ENCODE measurements at regions not wholly inside any gene's neighbourhood (a gene's known extent, or its start where the extent isn't known, plus 50 kb on each side); places are given as distances from the start of the nearest gene placed in this dataset.

DNA sequence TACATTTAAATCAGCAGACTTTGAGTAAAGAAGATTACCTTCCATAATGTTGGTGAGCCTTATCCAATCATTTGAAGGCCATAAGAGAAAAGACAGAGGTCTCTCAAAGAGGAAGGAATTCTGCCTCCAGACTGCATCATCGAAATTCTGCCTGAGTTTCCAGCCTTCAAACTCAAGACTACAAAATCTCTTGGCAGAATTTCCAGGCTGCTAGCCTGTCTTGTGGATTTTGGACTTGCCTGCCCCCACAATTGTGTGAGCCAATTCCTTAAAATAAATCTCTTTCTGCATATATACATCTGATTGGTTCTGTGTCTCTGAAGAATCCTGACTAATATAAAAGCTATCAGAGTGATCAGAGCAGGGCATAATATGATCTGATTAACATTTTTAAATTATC is 216.6 kb upstream of the CPHXL start (continued):
- TF ChIP-seq, protein P1, sequence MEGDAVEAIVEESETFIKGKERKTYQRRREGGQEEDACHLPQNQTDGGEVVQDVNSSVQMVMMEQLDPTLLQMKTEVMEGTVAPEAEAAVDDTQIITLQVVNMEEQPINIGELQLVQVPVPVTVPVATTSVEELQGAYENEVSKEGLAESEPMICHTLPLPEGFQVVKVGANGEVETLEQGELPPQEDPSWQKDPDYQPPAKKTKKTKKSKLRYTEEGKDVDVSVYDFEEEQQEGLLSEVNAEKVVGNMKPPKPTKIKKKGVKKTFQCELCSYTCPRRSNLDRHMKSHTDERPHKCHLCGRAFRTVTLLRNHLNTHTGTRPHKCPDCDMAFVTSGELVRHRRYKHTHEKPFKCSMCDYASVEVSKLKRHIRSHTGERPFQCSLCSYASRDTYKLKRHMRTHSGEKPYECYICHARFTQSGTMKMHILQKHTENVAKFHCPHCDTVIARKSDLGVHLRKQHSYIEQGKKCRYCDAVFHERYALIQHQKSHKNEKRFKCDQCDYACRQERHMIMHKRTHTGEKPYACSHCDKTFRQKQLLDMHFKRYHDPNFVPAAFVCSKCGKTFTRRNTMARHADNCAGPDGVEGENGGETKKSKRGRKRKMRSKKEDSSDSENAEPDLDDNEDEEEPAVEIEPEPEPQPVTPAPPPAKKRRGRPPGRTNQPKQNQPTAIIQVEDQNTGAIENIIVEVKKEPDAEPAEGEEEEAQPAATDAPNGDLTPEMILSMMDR (conservative IDR thresholded peaks at IDR 0.05; ENCODE audit: low read depth in 2 of 2), result no peak
- no peak for TF ChIP-seq ZNF331 (CRISPR knock-in tag; IDR thresholded peaks at IDR 0.05; ENCODE audit: low read depth)
- TF ChIP-seq NANOG (IDR thresholded peaks at IDR 0.05; ENCODE audit: borderline replicate concordance), result no peak

DNA sequence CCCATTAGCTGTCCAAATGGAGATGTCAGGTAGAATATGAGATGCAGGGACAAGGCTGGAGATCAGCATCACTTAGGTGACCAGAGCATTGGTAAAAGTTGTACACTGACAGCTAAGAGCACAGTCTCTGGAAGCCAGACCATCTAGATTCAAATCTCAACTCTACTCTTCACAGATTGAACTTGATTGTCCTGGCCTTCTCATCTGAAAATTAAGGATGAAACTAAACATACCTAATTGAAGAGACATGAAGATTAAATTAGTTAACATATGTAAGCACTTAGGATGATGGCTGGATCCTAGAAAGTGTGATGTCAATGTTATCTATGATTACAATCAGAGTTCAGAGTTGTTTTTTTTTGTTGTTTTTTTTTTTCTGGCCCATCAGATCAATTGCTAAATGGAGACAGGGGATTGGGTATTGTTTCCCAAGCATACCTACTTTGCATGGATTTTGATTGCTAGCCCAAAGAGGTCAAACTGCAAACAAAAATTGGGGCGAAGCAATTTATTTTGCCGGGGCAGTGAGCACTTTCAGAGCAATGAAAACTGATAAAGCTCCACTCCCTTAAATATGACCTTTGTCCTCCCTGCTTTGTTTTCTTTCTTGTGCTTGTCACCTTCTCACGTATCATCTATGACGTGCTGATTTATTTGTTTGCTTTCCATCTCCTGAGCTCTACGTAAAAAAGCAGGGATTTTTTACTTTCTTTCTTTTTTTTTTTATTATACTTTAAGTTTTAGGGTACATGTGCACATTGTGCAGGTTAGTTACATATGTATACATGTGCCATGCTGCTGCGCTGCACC is 217.6 kb upstream of the CPHXL start:
- peaks cover 71% of the 10 kb centered on the region for H3K9me3 Mint-ChIP-seq
- DNase-seq (ENCODE audit: low spot score), result no peak
- H3K9me2 ChIP-seq (ENCODE audit: insufficient read depth), result no peaks in the 10 kb centered on the region
- no peaks in the 10 kb centered on the region for H3K4me1 ChIP-seq (ENCODE audit: insufficient read depth)
- no peak overlapping the region for H3K4me2 ChIP-seq
- no peak overlapping the region for H3K4me3 Mint-ChIP-seq
- no peaks in the 10 kb centered on the region for H3K36me3 ChIP-seq (ENCODE audit: insufficient read depth)
- H3K4me1 Mint-ChIP-seq, result no peaks in the 10 kb centered on the region
- no peak overlapping the region for H3K27ac Mint-ChIP-seq
- peaks cover 55% of the 10 kb centered on the region; the same call in 1 of the 2 replicates for H3K27me3 ChIP-seq (ENCODE audit: insufficient read depth)
- H3K79me2 ChIP-seq (replicated peaks; ENCODE audit: insufficient read depth), result no peaks in the 10 kb centered on the region
- H2AFZ ChIP-seq, result no peak overlapping the region
- H3K36me3 Mint-ChIP-seq (ENCODE audit: low read depth), result no peaks in the 10 kb centered on the region
- no peaks in the 10 kb centered on the region for H3F3A ChIP-seq (replicated peaks; ENCODE audit: low read depth)
- no peak overlapping the region for H3K27ac ChIP-seq (ENCODE audit: low read depth)
- no peak overlapping the region for H3K4me3 ChIP-seq
- ATAC-seq, result no peak
- H3K27me3 Mint-ChIP-seq (ENCODE audit: insufficient read depth, low read depth, poor library complexity), result peaks cover 5% of the 10 kb centered on the region
- peaks cover 10% of the 10 kb centered on the region for H4K20me1 ChIP-seq (replicated peaks; ENCODE audit: insufficient read depth)
- TF ChIP-seq POLR2AphosphoS5 (IDR thresholded peaks at IDR 0.05; ENCODE audit: low read depth) (no peak), EZH2 (IDR thresholded peaks at IDR 0.05; ENCODE audit: low read depth, unreplicated experiment) (no peak), EZH2phosphoT487 (IDR thresholded peaks at IDR 0.05; ENCODE audit: unreplicated experiment) (no peak), ZNF331 (CRISPR knock-in tag; IDR thresholded peaks at IDR 0.05; ENCODE audit: low read depth) (no peak), ZNF114 (CRISPR knock-in tag; IDR thresholded peaks at IDR 0.05) (no peak), STAT1 (IDR thresholded peaks at IDR 0.05; ENCODE audit: unreplicated experiment) (no peak), CREB1 (CRISPR knock-in tag; IDR thresholded peaks at IDR 0.05; ENCODE audit: low read depth) (no peak), NANOG (IDR thresholded peaks at IDR 0.05; ENCODE audit: borderline replicate concordance) (no peak), JUNB (IDR thresholded peaks at IDR 0.05; ENCODE audit: unreplicated experiment) (no peak)
- TF ChIP-seq, protein P1 (conservative IDR thresholded peaks at IDR 0.05; ENCODE audit: low read depth in 2 of 2), result no peak
- TF ChIP-seq, protein P2, sequence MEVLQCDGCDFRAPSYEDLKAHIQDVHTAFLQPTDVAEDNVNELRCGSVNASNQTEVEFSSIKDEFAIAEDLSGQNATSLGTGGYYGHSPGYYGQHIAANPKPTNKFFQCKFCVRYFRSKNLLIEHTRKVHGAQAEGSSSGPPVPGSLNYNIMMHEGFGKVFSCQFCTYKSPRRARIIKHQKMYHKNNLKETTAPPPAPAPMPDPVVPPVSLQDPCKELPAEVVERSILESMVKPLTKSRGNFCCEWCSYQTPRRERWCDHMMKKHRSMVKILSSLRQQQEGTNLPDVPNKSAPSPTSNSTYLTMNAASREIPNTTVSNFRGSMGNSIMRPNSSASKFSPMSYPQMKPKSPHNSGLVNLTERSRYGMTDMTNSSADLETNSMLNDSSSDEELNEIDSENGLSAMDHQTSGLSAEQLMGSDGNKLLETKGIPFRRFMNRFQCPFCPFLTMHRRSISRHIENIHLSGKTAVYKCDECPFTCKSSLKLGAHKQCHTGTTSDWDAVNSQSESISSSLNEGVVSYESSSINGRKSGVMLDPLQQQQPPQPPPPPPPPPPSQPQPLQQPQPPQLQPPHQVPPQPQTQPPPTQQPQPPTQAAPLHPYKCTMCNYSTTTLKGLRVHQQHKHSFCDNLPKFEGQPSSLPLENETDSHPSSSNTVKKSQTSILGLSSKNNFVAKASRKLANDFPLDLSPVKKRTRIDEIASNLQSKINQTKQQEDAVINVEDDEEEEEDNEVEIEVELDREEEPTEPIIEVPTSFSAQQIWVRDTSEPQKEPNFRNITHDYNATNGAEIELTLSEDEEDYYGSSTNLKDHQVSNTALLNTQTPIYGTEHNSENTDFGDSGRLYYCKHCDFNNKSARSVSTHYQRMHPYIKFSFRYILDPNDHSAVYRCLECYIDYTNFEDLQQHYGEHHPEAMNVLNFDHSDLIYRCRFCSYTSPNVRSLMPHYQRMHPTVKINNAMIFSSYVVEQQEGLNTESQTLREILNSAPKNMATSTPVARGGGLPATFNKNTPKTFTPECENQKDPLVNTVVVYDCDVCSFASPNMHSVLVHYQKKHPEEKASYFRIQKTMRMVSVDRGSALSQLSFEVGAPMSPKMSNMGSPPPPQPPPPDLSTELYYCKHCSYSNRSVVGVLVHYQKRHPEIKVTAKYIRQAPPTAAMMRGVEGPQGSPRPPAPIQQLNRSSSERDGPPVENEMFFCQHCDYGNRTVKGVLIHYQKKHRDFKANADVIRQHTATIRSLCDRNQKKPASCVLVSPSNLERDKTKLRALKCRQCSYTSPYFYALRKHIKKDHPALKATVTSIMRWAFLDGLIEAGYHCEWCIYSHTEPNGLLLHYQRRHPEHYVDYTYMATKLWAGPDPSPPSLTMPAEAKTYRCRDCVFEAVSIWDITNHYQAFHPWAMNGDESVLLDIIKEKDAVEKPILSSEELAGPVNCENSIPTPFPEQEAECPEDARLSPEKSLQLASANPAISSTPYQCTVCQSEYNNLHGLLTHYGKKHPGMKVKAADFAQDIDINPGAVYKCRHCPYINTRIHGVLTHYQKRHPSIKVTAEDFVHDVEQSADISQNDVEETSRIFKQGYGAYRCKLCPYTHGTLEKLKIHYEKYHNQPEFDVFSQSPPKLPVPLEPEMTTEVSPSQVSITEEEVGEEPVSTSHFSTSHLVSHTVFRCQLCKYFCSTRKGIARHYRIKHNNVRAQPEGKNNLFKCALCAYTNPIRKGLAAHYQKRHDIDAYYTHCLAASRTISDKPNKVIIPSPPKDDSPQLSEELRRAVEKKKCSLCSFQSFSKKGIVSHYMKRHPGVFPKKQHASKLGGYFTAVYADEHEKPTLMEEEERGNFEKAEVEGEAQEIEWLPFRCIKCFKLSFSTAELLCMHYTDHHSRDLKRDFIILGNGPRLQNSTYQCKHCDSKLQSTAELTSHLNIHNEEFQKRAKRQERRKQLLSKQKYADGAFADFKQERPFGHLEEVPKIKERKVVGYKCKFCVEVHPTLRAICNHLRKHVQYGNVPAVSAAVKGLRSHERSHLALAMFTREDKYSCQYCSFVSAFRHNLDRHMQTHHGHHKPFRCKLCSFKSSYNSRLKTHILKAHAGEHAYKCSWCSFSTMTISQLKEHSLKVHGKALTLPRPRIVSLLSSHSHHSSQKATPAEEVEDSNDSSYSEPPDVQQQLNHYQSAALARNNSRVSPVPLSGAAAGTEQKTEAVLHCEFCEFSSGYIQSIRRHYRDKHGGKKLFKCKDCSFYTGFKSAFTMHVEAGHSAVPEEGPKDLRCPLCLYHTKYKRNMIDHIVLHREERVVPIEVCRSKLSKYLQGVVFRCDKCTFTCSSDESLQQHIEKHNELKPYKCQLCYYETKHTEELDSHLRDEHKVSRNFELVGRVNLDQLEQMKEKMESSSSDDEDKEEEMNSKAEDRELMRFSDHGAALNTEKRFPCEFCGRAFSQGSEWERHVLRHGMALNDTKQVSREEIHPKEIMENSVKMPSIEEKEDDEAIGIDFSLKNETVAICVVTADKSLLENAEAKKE (CRISPR knock-in tag; IDR thresholded peaks at IDR 0.05), result no peak
- TF ChIP-seq, protein P3, sequence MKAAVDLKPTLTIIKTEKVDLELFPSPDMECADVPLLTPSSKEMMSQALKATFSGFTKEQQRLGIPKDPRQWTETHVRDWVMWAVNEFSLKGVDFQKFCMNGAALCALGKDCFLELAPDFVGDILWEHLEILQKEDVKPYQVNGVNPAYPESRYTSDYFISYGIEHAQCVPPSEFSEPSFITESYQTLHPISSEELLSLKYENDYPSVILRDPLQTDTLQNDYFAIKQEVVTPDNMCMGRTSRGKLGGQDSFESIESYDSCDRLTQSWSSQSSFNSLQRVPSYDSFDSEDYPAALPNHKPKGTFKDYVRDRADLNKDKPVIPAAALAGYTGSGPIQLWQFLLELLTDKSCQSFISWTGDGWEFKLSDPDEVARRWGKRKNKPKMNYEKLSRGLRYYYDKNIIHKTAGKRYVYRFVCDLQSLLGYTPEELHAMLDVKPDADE (IDR thresholded peaks at IDR 0.05), result no peak

Measured in GM23338 (cell line).